PFSK-1 (cell line): ENCODE measurements at regions not wholly inside any gene's neighbourhood (a gene's known extent, or its start where the extent isn't known, plus 50 kb on each side); places are given as distances from the start of the nearest gene placed in this dataset.

ENCODE experiments used
- FOXP2 ChIP-seq: optimal IDR thresholded peaks from 2 replicates; pipeline ENCODE3; 2011; ENCODE audit warnings: borderline replicate concordance, control low read depth, inconsistent platforms; ENCODE audit not compliant: insufficient read depth; ENCODE audit errors: extremely low read length, extremely low read depth
- POLR2AphosphoS5 ChIP-seq: IDR thresholded peaks from 2 replicates; pipeline ENCODE4 v1.6.1; 2012; ENCODE audit warnings: low read depth, mild to moderate bottlenecking, control low read depth, low read length, moderate library complexity
- REST ChIP-seq, 2 experiments: IDR thresholded peaks; 2 replicates each; pipeline versions ENCODE4 v1.6.1 to v1.8.0; 2011 to 2012; ENCODE audit warnings: low read depth in 2 of 2, low read length in 2 of 2, control low read depth in 1 of 2, inconsistent platforms in 1 of 2, mild to moderate bottlenecking in 1 of 2, moderate library complexity in 1 of 2; ENCODE audit not compliant: insufficient read depth in 1 of 2
- SIN3A ChIP-seq: IDR thresholded peaks from 2 replicates; pipeline ENCODE4 v1.6.1; 2012; ENCODE audit warnings: mild to moderate bottlenecking, low read length, moderate library complexity, borderline replicate concordance; ENCODE audit not compliant: insufficient read depth
- TAF1 ChIP-seq: IDR thresholded peaks from 2 replicates; pipeline ENCODE4 v1.6.1; 2012; ENCODE audit warnings: low read length, control low read depth, borderline replicate concordance; ENCODE audit not compliant: insufficient read depth

DNA sequence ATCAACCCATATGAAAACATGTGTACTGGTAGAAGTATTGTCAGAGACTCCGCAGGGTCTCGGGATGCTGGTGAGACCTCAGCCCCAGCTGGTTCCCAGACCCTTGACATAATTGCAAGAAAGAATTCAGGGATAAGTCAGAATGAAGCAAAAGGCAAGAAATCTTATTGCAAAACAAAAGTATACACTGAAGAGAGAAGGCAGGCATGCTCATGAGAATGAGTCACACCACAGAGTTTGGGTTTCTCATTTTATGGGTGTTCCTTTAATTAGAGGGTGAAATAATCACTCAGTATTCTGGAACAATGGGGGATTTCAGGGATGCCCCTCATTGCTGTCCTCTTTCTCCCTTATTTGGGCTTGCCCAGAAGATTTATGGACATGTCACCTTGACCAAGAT is 1423.8 kb upstream of the MIR17HG start:
- TF ChIP-seq FOXP2 (no peak), TAF1 (no peak), SIN3A (no peak), REST (IDR thresholded peaks at IDR 0.05; ENCODE audit: insufficient read depth in 1 of 2, low read depth in 2 of 2, low read length in 2 of 2) (no peak), POLR2AphosphoS5 (no peak)

DNA sequence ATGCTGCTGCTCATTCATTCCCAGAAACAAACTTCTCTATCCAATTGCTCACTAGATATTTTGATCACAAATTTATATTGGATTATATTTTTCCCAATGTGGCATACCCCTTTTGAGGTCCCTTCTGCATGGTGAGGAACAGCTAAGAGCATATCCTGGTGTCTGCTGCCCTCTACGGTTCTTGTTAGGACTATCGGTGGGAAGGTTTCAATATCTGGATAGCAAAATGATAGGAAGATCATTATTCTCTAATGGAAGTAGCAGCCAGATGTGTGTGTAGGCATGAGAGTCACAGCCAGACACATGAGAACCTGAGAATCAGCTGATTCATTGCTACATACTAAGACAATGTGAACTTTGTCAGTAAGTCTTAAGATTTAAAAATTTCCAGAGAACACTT is 1422.4 kb upstream of the MIR17HG start:
- TF ChIP-seq TAF1 (no peak), REST (IDR thresholded peaks at IDR 0.05; ENCODE audit: insufficient read depth in 1 of 2, low read depth in 2 of 2, low read length in 2 of 2) (no peak), SIN3A (no peak), FOXP2 (no peak), POLR2AphosphoS5 (no peak)

DNA sequence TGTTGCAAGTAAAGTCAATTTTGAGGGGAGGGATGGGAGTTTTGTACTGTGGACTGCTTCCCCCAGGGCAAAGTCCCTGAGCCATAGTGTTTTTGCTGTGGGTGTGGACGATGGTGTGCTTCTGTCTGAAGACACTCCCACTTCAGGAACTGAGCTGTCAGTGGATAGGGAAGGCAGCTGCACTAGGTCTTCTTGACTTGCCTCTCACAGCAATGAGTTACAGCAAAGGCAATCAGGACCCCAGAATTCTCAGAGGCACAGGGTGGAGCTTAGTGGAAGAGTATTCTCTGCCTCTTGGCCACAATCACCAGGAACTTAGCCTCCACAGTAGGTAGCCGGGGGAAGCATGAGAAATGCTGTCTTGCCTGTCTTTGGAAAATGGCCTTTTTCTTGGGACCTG is 1416.6 kb upstream of the MIR17HG start:
- TF ChIP-seq FOXP2 (no peak), POLR2AphosphoS5 (no peak), SIN3A (no peak), TAF1 (no peak), REST (IDR thresholded peaks at IDR 0.05; ENCODE audit: insufficient read depth in 1 of 2, low read depth in 2 of 2, low read length in 2 of 2) (no peak)

- TF ChIP-seq TAF1 (no peak), SIN3A (no peak), POLR2AphosphoS5 (no peak), FOXP2 (no peak), REST (IDR thresholded peaks at IDR 0.05; ENCODE audit: insufficient read depth in 1 of 2, low read depth in 2 of 2, low read length in 2 of 2) (no peak)
These were observed 1414.6 kb upstream of the MIR17HG start for GRCh38 chr13:89932902-89933301.

GRCh38 chr13:89936256-89936655 is 1411.2 kb upstream of the MIR17HG start:
- TF ChIP-seq FOXP2, result no peak
- TF ChIP-seq POLR2AphosphoS5, result no peak
- no peak for TF ChIP-seq SIN3A
- TF ChIP-seq REST (IDR thresholded peaks at IDR 0.05; ENCODE audit: insufficient read depth in 1 of 2, low read depth in 2 of 2, low read length in 2 of 2), result no peak
- TF ChIP-seq TAF1, result no peak
